Peyer's patch (tissue), 4 donors: ENCODE measurements at regions not wholly inside any gene's neighbourhood (a gene's known extent, or its start where the extent isn't known, plus 50 kb on each side); places are given as distances from the start of the nearest gene placed in this dataset.
"Not testable (repeated sequence)": the region's sequence is repeated elsewhere in the genome, so short reads cannot be mapped to it uniquely, and the experiment has no call there.

ENCODE experiments used
- DNase-seq, 3 donors: peaks; one replicate each; pipeline ENCODE4 v3.0.0-alpha.2; 2017 to 2019
- H3K27ac ChIP-seq, 4 donors: fragments of 200-600 bp; sonication (generic); one replicate each; pipeline ENCODE4 v1.5.1; 2016 to 2019
- H3K27me3 ChIP-seq, 2 donors: fragments of 200-600 bp; sonication (generic); one replicate each; pipeline ENCODE4 v1.5.1; 2019
- H3K36me3 ChIP-seq, 3 donors: fragments of 200-600 bp; sonication (generic); one replicate each; pipeline ENCODE4 v1.5.1; 2016 to 2019
- H3K4me1 ChIP-seq, 4 donors: fragments of 200-600 bp; sonication (generic); one replicate each; pipeline ENCODE4 v1.5.1; 2016 to 2019
- H3K4me3 ChIP-seq, 4 donors: fragments of 200-600 bp; sonication (generic); 1 replicate in 3 of 4; 2 replicates in 1 of 4; pipeline ENCODE4 v1.5.1; 2016 to 2019; ENCODE audit warnings: mild to moderate bottlenecking in 1 of 4
- H3K9me3 ChIP-seq, 4 donors: fragments of 200-600 bp; sonication (generic); one replicate each; pipeline ENCODE4 v1.5.1; 2016 to 2019; ENCODE audit warnings: mild to moderate bottlenecking in 1 of 4
- POLR2A ChIP-seq, 2 donors: fragments of 450-650 bp; IDR thresholded peaks; one replicate each; pipeline ENCODE4 v1.5.1; 2017; ENCODE audit warnings: antibody characterized with exemption in 2 of 2, mild to moderate bottlenecking in 2 of 2, moderate library complexity in 2 of 2
- TF ChIP-seq, protein P1 (sequence below), 6 experiments: fragments of 450-650 bp in 4 of 6; fragments of 200-600 bp in 2 of 6; sonication (generic) in 1 of 6; IDR thresholded peaks; one replicate each; pipeline ENCODE4 v1.5.1; 2017 to 2019; ENCODE audit warnings: antibody characterized with exemption in 6 of 6, mild to moderate bottlenecking in 3 of 6, moderate library complexity in 1 of 6

DNA sequence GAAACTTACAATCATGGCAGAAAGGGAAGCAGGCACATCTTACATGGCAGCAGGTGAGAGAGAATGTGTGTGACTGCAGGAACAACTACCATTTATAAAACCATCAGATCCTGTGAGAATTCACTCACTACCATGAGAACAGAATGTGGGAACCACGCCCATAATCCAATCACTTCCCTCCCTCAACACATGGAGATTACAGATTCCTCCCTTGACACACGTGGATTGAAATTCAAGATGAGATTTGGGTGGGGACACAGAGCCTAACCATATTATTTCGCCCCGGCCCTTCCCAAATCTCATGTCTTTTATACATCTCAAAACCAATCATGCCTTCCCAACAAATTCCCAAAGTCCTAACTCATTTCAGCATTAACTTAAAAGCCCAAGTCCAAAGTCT is 203.6 kb downstream of the C12orf75 start:
- H3K4me1 ChIP-seq = no peaks in the 10 kb centered on the region
- no peak overlapping the region for H3K4me3 ChIP-seq
- DNase-seq = no peak
- H3K27me3 ChIP-seq = no peaks in the 10 kb centered on the region
- H3K9me3 ChIP-seq = peaks cover 0 to 7% (median 2%) of the 10 kb centered on the region in 4 donors
- TF ChIP-seq POLR2A (IDR thresholded peaks at IDR 0.05) = no peak
- no peak overlapping the region for H3K27ac ChIP-seq
- no peaks in the 10 kb centered on the region for H3K36me3 ChIP-seq

DNA sequence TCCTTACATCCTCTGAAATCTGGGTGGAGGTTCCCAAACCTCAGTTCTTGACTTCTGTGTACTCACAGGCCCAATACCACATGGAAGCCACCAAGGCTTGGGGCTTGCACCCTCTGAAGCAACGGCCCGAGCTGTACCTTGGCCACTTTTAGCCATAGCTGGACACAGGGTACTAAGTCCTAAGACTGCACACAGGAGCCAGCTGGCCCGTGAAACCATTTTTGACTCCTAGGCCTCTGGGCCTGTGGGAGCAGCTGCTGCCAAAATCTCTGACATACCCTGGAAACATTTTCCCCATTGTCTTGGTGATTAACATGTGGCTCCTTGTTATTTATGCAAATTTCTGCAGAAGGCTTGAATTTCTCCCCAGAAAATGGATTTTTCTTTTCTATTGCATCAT is 204.5 kb downstream of the C12orf75 start:
- not testable (repeated sequence) for H3K27ac ChIP-seq, H3K27me3 ChIP-seq, H3K36me3 ChIP-seq, H3K4me3 ChIP-seq, H3K9me3 ChIP-seq, DNase-seq, H3K4me1 ChIP-seq

DNA sequence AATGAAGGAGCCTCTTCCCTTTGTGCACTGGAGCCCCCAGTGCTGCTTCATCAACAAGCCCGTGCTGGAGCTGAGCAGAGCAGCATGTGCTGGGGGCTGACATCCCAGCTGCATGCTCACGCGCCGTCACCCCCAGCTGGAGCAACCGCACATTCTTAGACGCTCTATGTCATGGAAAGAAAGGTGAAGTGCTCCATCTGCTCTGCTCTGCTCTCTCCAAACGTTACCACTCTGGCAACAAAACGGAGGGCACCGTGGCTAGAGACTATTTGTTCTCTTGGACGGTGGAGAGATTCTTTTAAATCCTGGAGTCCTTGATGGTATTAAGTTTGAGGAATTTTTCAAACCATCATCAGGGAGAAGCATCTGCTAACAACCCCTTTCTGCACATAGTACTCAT is 208.4 kb downstream of the C12orf75 start:
- no peak overlapping the region for H3K4me3 ChIP-seq
- DNase-seq = no peak
- no peaks in the 10 kb centered on the region for H3K36me3 ChIP-seq

DNA sequence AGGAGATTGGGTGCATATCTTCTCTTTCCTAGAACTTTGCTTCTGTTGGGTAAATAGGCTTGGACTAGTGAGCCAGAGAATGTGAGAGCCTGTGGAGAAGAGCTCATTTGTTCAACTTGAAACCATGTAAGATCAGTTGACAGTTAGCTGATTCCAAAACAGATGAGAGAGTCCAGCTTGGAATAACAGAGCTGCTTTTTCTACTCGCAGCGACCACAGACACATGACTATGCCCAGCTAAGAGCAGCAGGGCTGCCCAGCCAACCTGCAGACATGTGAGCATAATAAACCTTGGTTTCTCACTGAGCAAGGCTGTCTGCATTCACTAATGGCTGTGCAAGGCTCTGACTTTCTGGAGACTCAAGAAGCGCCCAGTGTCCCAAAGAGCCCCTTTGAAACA is 209.2 kb downstream of the C12orf75 start:
- H3K36me3 ChIP-seq = no peaks in the 10 kb centered on the region
- H3K9me3 ChIP-seq = peaks cover 0 to 4% (median 2%) of the 10 kb centered on the region in 4 donors
- no peak for DNase-seq
- no peak overlapping the region for H3K27ac ChIP-seq
- no peaks in the 10 kb centered on the region for H3K4me1 ChIP-seq
- no peak for TF ChIP-seq POLR2A (IDR thresholded peaks at IDR 0.05)
- TF ChIP-seq, protein P1, sequence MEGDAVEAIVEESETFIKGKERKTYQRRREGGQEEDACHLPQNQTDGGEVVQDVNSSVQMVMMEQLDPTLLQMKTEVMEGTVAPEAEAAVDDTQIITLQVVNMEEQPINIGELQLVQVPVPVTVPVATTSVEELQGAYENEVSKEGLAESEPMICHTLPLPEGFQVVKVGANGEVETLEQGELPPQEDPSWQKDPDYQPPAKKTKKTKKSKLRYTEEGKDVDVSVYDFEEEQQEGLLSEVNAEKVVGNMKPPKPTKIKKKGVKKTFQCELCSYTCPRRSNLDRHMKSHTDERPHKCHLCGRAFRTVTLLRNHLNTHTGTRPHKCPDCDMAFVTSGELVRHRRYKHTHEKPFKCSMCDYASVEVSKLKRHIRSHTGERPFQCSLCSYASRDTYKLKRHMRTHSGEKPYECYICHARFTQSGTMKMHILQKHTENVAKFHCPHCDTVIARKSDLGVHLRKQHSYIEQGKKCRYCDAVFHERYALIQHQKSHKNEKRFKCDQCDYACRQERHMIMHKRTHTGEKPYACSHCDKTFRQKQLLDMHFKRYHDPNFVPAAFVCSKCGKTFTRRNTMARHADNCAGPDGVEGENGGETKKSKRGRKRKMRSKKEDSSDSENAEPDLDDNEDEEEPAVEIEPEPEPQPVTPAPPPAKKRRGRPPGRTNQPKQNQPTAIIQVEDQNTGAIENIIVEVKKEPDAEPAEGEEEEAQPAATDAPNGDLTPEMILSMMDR (IDR thresholded peaks at IDR 0.05) = no peak
- no peak overlapping the region for H3K4me3 ChIP-seq
- H3K27me3 ChIP-seq = no peaks in the 10 kb centered on the region

More for the DNA sequence above, 208.4 kb downstream of the C12orf75 start:
- peaks cover 0 to 7% (median 2%) of the 10 kb centered on the region in 4 donors for H3K9me3 ChIP-seq
- TF ChIP-seq, protein P1 (IDR thresholded peaks at IDR 0.05) = no peak
- no peak for TF ChIP-seq POLR2A (IDR thresholded peaks at IDR 0.05)
- no peaks in the 10 kb centered on the region for H3K27me3 ChIP-seq
- no peaks in the 10 kb centered on the region for H3K4me1 ChIP-seq
- no peak overlapping the region for H3K27ac ChIP-seq

DNA sequence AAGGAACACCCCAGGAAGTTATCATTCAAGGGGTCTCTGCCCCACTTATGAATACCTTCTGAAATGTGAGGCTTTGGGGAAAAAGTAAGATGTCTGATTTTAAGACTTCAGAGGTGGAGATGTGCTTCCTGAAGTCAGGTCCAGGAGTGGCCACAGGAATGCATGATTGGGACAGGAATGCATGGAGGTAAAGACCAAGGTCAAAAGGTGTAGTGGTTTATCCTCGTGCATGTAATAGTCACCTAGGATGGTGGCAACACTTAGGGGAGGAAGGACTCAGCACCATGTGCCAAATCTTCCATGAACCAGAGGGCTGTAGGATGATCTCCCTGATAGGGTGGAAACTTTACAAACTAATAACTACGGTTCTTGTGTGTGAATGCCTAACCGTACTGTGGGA is 217.3 kb downstream of the C12orf75 start:
- Histone ChIP-seq H3K4me1 (no peaks in the 10 kb centered on the region), H3K27ac (no peak overlapping the region), H3K4me3 (no peak overlapping the region), H3K9me3 (no peaks in the 10 kb centered on the region), H3K36me3 (no peaks in the 10 kb centered on the region), H3K27me3 (no peaks in the 10 kb centered on the region)
- no peak for TF ChIP-seq POLR2A (IDR thresholded peaks at IDR 0.05)
- TF ChIP-seq, protein P1 (IDR thresholded peaks at IDR 0.05) = no peak
- DNase-seq = no peak

DNA sequence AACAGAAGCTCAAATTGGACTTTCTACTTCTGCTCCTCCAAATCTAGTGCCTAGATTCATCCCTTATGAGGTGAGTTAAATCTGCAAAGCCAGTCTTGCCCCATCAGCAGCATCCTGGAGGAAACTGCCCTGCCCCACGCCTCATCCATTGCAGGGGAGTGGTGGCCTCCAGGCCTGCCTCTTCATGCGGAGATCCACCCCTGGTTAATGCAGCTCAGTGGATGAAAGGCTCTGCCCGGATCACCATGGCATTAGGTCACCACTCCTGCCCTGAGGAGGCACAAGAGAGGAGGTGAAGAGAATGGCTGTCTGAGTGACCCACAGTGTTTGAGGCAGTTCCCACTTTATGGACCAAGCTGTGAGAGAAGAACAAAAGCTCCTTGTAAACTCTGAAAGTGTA is 218.1 kb downstream of the C12orf75 start:
- Histone ChIP-seq H3K4me1 (no peaks in the 10 kb centered on the region), H3K4me3 (no peak overlapping the region), H3K27me3 (no peaks in the 10 kb centered on the region), H3K36me3 (no peaks in the 10 kb centered on the region), H3K27ac (no peak overlapping the region), H3K9me3 (no peaks in the 10 kb centered on the region)
- no peak for DNase-seq
- no peak for TF ChIP-seq POLR2A (IDR thresholded peaks at IDR 0.05)
- TF ChIP-seq, protein P1 (IDR thresholded peaks at IDR 0.05) = no peak

DNA sequence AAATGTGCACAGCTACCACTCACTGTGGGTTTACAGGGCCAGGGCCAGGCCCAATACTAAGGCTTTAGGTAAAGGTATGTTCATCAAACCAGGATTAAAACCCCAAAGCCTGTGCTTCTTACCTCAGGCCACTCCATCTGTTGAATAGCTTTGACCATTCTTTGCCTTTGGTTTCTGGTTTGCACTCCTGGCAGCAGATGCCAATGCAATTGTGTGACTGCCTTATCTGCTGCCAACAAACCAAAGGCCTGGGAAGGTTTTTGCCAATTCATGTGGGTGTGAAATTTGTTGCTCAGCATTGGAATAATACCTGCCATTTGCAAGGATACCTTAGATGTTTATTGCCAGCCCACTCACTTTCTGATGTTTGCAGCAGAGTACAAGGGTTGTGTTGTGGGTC is 221.6 kb downstream of the C12orf75 start:
- Histone ChIP-seq H3K27me3 (no peaks in the 10 kb centered on the region), H3K27ac (no peak overlapping the region), H3K36me3 (no peaks in the 10 kb centered on the region), H3K4me1 (no peaks in the 10 kb centered on the region), H3K4me3 (no peak overlapping the region), H3K9me3 (no peaks in the 10 kb centered on the region)
- no peak for TF ChIP-seq POLR2A (IDR thresholded peaks at IDR 0.05)
- TF ChIP-seq, protein P1 (IDR thresholded peaks at IDR 0.05) = no peak
- no peak for DNase-seq
